NOMO-1 (cell line): ENCODE measurements at regions not wholly inside any gene's neighbourhood (a gene's known extent, or its start where the extent isn't known, plus 50 kb on each side); places are given as distances from the start of the nearest gene placed in this dataset.

Source experiments
- DNase-seq, 2 experiments: peaks; one replicate each; lab custom pipeline; 2025; ENCODE audit not compliant: unreplicated experiment in 2 of 2; lab: John Stamatoyannopoulos, UW

DNA sequence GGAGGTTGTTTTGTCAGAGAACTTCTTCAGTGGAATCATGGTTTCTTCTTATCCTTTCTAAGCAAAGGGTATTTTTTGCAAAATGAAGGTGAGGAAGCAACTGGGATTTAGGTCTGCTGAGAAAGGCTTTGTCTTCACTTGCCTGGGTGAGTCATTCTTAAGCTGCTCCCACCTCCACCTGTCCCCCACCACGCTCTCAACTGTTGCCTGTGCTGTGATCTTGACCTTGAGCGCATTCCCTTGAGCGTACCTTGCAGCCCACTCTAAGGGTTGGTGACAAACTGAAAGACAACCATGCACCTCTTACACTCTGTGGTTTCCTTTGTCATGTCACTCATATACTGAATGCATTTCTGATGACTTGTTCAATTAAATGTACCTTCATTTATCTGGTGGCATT lies 641.1 kb downstream of the RNF144B start:
- DNase-seq: no peak

DNA sequence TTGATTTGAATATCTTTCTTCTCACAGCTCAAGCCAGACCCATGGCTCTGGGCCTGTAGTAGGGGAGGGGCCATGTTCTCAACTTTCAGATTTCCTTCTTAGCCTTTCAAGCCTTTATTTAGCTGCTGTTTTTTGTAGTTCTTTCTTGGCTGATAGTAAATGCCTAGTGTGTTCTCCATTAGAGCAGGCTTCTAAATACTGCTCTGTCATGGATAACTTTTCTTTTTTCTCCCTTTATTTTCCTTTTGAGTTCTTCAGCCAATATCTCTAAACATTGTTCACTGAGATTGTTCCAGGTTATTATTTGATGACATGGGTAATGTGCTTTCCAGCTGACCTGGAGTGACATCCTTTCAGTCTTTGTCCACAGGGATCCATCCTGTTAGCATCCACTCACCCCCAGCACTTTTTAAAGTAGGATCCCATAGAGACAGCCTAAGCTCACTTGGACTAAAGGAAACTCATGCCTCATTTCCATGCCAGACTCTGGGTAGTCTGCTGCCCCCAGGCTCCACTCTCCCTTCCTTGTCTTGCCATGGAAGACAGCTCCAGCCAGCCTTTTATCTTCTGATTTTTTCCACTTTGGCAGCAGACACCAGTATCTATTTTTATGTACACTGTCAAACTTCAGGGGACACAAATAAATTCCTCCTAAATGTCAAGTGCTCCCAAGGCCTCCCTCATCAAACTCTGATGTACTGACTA lies 645.6 kb downstream of the RNF144B start:
- no peak for DNase-seq

DNA sequence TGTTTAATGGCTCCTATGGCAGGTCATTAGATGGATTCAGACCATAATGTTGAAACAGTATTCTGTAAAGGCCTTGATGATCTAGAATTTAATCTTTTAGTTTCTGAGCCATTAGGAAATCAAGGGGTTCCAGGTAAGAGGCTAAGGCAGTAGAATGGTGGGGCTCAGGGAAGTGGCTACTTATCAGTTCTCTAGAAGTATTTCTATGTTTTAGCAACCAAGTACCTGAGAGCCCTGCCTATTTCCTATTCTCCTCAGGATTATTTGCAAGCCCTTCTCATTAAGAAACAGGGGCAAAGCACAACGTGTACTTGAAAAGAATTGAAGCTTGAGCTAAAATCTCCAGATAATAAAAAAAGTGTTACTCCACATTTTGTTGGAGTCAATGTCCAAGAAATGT lies 646.5 kb downstream of the RNF144B start:
- no peak for DNase-seq

DNA sequence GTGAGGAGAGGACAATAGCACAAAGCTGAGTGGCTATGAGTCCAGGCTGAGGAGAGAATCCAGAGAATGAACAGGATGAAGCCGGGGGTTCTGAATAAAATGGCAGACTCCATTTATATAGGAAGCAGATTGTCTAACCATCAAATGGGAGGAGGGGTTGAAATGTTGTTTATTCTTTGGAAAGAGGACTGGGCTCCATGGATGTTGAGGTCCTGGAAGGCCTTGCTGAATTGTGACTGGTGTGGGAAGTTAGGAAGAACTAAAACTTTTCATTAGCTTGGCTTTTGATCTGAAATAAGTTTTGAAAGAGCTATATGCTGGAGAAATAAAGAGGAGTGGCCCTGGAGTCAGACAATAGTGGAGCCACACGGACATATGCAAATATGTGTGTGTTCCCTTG lies 647.8 kb downstream of the RNF144B start:
- no peak for DNase-seq

DNA sequence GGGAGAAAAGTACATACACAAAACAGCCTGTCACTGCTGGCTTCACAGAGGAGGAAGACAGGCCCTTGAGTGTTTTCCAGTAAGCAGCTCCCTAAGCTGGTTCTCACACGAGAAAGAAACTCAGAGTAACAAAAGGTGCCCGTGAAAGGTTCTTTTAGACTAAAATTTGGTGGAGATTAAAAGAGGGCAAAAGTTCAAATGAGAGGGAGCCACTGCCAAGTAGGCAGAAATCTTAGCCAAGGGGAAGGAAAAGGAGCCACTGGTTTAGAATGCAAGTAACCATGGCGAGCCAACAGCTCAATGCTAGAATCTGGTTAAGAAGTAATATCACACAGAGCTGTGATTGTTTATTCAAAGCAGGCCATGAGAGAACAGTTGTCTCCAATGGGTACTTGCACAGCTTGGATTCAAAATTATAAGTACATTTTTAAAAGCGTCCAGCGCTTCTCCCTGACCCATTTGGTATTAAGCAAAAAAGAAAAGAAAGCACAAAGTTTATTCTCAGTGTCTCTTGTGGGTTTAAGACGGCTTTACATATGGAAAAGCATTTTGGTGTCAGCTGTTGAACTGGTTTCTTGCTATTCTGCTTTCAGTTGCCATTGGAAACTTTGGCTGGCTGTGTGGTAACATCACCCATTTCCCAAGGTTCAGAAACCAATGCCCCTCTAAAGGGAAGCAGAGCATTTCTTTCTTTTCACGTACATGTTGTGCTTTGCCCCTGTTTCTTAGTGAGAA lies 648.5 kb downstream of the RNF144B start:
- no peak for DNase-seq

DNA sequence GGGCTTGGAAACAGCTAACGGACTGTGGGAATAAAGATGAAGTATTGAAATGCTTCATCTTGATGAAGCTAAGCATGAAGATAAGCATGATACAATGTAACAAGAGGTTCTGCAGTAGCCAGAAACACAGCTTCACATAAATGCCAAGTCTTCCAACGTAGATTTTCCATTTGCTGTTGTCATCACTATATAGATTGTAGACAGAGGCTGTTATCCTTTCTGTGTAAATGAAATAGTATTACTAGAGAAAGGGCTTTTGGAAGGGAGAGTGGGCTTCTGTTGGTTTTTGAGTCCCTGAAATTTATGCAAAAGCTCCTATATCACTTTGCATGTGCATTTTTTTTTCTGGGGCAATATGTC lies 649.0 kb downstream of the RNF144B start:
- no peak for DNase-seq

DNA sequence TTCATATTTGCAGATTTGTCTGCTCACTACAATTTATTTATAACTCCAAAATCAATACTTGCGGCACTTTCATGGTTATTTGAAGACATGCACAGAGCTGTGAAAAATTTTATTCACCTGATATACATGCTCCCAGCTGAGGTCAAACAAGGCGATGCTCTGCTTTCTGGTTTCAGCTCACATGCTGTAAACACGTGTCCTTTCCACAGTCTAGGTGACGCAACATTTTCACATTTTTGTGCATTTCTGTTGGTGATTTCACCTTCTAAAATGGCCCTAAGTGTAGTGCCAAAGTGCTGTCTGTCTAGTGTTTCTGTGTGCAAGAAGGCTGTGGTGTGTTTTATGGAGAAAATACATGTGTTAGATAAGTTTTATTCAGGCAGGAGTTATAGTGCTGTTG lies 650.5 kb downstream of the RNF144B start:
- no peak for DNase-seq

DNA sequence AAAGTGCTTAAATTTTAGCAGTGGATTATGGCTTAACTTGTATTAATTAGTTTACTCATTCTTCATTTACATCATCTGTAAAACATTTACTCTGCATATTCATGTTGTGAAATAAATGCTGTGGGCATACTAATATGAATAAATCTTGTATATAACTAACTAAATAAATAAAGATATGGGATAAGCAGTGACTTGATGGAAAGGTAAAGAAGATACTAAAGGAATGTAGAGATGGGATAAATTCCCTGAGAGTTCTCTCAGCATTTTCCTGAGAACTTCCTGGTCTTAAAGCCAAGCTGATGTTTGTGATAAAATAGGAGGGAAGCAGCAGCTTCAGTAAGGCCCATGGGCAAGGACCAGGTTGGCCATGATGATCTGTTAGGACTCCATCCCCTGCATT lies 652.1 kb downstream of the RNF144B start:
- DNase-seq: no peak

DNA sequence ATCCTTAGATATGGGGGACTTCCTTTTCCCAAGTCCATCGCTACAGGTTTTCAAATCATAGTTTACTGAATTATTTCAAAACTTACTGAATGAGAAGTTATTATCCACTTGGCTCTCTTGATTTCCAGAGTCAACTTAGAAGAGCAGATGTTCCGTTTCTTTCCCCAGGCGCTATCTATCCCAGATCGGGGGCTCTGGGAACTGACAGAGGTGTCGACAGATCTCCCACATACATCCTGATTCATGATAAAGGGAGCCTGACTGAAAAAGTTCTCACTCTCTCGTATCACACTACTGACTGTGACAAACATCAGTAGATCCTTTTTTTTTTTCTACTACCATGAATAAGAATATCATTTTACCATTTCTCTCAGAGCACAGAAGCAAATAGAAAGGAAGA lies 654.8 kb downstream of the RNF144B start:
- no peak for DNase-seq

DNA sequence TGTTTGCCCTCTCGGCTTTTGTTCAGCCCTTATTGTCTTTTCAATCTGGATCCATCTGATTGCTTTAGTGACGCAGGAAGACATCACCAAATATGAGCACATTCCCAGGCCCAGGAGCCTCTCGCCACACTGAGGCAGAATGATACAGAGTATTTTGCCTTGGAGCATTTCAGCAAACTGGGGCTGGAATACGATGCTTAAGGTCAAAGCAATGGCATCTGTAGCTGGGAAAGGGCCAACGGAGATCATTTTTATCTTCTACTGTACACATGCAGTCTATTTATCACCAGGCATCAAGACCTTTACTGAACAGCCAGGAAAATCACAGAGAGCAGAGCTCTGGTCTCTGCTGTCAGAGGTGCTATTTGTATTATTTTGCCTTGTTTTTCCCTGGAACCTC lies 655.3 kb downstream of the RNF144B start:
- DNase-seq: no peak

DNA sequence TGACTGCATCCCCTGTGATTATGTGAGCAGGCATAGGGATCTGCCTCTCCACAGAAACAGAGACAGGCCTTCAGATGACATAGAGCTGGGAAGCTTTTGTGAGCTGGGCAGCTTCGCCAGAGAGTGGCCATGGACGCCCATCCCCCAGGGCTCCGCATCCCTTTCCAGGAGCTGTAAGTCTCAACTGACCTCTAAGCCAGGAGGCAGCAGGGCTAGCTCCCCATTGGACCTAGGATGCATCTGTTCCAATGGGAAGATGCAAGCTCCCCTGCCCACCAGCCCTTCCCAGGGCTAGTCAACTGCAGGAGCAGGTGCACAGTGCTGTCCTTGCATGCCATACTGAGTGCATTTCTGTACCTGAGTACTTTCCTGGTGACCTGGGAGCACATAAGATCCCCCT lies 663.6 kb downstream of the RNF144B start:
- DNase-seq: no peak

DNA sequence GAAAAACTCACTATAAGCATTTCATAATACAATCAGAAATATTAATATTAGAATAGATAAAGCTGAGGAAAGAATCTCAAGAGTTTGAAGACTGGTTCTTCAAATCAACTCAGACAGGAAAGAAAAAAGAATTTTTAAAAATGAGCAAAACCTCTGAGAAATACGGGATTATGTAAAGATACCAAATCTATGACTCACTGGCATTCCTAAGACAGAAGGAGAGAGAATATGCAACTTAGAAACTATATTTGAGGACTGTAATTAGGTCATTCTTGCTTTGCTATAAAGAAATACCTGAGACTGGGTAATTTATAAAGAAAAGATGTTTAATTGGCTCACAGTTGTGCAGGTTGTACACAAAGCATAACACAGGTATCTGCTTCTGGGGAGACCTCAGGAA lies 665.1 kb downstream of the RNF144B start:
- DNase-seq: no peak

DNA sequence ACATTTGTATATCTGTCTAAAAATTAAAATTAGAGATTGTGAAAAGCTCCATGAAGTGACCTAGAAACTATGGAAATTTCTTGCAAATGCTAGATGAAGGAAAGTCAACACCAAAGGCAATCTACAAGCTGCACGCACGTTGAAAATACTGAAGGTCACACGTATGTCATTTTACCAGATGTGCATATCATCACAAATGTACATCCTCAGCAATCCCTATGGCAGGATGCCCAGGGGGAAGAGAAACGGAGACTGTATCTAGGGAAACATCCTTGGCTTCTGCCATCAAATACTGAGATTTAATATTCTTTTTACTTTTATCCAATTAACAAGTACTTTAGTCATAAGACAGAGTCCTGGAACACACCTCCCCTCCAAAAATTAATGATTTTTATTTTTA lies 672.0 kb downstream of the RNF144B start:
- no peak for DNase-seq

DNA sequence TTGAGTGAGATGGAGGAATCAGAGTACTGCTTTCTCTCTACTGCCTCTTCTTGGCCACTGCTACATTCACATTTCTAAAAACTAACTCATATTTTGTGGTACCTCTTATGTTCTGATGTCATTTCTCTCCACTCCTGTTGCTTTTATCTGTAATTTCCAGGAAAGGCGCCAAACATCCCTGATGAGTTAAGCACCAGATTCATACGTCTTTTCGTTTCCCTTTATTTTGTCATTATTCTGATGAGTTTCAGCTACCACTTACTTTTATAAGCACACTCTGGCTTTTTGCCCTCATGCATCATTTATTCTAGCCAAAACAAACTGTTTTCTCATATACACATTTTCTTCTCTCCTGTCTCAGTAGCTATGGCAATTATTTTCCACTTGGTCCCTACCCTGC lies 680.0 kb downstream of the RNF144B start:
- DNase-seq: no peak

DNA sequence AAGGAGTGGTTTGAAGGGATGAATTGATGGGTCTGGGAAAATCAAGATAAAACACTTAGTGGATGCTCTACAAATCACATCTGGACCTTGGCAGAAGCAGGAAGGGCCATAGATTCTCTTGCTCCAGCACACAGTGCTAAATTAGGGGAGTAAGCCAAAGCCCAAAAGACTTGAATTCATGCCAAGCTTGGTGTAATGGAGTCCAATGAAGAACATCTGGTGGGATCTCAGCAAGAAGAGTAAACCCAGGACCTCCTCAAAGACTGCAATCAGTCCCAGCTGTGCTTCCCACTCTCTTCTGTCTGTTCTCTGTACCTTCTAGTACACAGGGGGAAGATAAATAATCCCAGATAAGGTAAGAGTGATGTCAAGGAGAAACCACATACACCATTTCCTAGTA lies 683.4 kb downstream of the RNF144B start:
- no peak for DNase-seq

DNA sequence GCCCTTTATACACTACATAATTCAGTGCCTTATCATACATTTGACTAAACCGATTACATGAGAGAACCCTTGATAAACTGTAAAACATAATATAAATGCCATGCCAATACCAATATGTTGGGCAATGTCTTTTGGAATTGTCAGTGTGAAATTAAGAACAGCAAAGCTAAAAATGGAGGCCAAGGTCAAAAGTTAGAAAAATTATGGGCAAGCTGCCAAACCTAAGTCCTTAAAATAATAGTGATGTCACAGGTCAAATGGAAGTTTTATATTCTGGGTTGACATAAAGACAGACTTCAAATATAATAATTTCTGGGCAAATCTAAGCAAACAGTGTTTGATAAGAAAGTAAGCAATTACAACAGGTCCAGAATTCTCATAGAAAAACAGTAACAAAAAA lies 696.7 kb downstream of the RNF144B start:
- DNase-seq: no peak

DNA sequence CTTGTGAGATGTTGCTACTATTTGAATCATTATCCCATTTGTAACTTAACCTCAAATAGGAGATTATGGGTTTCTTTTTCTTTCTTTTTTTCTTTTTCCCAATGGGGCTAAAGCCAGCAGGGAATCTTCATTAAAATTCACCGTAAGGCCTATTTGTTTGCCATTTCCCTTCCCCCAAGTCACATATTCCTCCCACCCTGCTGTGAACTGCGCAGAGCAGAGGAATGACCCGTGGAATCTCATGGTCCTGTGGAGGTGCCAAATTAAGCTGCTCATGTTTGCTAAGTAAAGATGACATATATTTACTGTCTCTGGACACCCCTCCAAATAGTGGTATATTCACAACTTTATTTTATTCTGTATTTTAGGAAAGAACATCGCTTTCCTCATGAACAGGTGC lies 699.3 kb downstream of the RNF144B start:
- DNase-seq: no peak

DNA sequence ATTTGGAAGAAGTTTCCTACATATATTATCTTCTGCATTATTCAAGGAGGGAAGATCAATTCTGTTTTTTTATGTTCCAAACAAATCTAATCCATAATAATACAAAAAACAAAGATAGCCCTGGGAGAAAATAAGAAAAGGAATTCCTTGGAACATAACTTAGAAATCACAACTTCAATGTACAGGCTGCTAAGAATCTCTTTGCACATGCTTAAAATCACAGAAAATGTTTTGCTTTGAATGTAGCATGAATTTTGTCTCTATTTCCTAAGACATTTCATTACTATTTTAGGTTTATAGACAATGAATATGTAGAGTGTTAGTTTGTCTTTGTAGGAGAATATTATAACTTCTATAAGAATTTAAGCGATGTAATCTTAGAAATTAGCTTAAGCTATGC lies 700.1 kb downstream of the RNF144B start:
- no peak for DNase-seq

DNA sequence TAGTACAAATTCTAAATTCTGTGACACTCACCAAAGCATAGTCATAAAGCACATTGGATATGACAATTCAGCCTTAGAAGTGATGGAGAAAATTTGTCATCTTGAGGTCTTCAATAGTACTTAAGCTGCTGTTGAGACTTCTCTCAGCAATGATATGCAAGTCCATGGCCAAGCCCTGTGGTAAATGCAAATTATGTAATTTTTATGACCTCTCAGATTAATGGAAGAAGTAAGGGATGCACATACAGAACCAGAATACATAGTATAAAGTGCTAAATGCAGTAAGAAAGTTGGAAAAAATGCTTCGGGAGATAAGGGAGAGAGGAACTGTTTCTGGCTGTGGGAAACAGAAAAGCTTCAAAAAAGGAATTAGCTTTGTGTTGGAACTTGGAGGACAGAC lies 700.7 kb downstream of the RNF144B start:
- no peak for DNase-seq

DNA sequence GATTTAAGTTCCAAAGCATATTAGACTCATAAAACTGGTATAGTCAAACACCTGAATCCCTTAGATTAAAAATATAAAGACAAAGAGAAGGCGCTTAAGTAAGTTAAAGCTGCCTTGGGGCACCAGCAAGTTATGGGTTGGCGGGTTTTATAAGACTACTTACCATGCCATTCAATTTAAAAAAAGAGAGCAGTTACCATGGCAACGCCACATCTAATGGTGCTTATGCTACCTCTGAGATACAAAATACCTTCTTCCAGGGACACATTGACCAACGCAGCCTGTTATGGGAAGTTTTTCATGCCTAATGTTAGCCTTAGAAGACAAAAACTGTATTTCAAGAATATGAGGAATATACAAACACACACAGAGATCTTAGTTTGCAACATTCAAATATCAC lies 713.6 kb downstream of the RNF144B start:
- no peak for DNase-seq

DNA sequence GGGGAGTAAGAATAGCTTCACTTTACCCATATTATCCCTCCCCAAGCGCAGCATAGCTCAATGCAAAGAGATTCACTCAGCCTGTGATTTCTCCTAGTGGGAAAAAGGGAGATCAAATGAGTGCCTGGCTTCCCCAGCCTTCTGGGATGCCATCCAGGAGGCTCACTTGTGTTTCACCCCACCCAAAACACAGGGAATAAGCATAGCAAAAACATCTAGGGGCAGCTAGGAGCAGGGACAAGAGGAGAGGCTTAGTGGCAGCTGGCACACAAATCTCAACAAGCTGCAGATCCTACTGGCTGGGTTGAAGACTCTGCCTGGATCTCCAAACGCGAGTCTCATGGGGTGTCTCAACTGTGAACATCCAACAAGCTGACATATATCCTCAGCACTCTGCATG lies 715.8 kb downstream of the RNF144B start:
- no peak for DNase-seq

DNA sequence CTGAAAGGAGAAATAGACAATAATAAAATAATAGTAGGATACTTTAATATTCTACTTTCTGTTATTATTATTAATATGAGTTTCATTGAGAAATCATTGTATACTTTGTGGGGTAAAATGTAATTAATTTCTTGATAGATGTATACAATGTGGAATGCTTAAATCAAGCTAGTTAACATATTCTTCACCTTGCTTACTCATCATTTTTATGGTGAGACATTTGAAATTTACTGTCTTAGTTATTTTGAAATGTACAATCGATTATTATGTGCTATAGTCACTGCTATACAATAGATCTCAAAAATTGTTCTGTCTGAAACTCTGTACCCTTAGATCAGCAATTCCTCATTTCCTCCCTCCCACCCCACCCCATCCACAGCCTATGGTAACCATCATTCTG lies 720.3 kb downstream of the RNF144B start:
- no peak for DNase-seq

DNA sequence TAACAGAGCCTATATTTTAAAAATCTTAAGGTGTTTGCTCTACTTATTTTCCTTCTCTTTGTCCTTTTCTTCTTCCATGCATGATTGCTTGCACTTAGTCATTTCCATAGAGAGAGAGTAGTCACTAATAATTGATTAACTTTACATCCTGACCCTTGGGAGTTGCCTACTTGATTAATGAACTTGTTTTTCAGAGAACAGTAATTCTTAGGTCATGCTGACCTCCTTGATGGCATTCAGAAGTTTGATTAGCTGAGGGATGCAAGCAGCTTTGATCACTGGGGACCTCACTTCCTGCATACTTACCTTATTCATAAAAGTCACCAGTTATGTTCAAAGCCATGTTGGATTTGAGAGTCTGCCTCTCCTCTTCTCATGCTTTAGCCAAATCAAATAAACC lies 715.6 kb upstream of the ID4 start:
- no peak for DNase-seq
